Adrenal gland (tissue), 5 donors: ENCODE measurements at regions not wholly inside any gene's neighbourhood (a gene's known extent, or its start where the extent isn't known, plus 50 kb on each side); places are given as distances from the start of the nearest gene placed in this dataset.

Experiments
- CTCF ChIP-seq, 6 experiments: fragments of 450-650 bp in 4 of 6; fragments of 200-600 bp in 2 of 6; sonication (generic) in 1 of 6; IDR thresholded peaks; 1 replicate in 5 of 6; 2 replicates in 1 of 6; pipeline versions ENCODE4 v1.5.1 to v1.8.0; 2016 to 2021; ENCODE audit warnings: antibody characterized with exemption in 6 of 6, mild to moderate bottlenecking in 2 of 6, moderate library complexity in 1 of 6
- POLR2A ChIP-seq, 2 donors: fragments of 450-650 bp; IDR thresholded peaks; one replicate each; pipeline ENCODE4 v1.6.1; 2017; ENCODE audit warnings: antibody characterized with exemption in 2 of 2, mild to moderate bottlenecking in 2 of 2, moderate library complexity in 1 of 2
- donor health status: DM: no; HTN: no; CAD: no.

- no peak for TF ChIP-seq CTCF (IDR thresholded peaks at IDR 0.05)
- no peak for TF ChIP-seq POLR2A (IDR thresholded peaks at IDR 0.05)
Measured at GRCh38 chr20:63098195-63098810, 91.5 kb upstream of the BHLHE23 start.
